ENCODE measurements at regions not wholly inside any gene's neighbourhood (a gene's known extent, or its start where the extent isn't known, plus 50 kb on each side); places are given as distances from the start of the nearest gene placed in this dataset.
A peak's percentile ranks its signal among the peaks of the same experiment; 100 is the strongest.

DNA sequence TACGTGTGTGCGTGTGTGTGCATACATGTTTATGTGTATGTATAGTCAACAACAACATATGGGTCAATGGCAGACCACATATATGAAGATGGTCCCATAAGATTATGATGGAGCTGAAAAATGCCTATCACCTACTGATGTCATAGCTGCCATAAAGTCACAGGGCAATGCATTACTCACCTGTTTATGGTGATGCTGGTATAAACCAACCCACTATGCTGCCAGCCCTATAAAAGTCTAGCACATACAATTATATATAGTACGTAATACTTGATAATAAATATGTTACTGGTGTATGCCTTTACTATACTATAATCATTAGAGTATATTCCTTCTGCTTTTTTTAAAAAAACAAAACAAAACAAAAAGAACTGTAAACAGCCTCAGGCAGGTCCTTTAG is 148.4 kb upstream of the ARID1B start:
- no peak for DNase-seq (ENCODE audit: low read depth)
- no peak overlapping the region for H3K4me3 ChIP-seq (replicated peaks; ENCODE audit: low read depth, low read length)
- TF ChIP-seq, protein P1, sequence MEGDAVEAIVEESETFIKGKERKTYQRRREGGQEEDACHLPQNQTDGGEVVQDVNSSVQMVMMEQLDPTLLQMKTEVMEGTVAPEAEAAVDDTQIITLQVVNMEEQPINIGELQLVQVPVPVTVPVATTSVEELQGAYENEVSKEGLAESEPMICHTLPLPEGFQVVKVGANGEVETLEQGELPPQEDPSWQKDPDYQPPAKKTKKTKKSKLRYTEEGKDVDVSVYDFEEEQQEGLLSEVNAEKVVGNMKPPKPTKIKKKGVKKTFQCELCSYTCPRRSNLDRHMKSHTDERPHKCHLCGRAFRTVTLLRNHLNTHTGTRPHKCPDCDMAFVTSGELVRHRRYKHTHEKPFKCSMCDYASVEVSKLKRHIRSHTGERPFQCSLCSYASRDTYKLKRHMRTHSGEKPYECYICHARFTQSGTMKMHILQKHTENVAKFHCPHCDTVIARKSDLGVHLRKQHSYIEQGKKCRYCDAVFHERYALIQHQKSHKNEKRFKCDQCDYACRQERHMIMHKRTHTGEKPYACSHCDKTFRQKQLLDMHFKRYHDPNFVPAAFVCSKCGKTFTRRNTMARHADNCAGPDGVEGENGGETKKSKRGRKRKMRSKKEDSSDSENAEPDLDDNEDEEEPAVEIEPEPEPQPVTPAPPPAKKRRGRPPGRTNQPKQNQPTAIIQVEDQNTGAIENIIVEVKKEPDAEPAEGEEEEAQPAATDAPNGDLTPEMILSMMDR (IDR thresholded peaks at IDR 0.05; ENCODE audit: low read length, missing control alignments) = no peak

DNA sequence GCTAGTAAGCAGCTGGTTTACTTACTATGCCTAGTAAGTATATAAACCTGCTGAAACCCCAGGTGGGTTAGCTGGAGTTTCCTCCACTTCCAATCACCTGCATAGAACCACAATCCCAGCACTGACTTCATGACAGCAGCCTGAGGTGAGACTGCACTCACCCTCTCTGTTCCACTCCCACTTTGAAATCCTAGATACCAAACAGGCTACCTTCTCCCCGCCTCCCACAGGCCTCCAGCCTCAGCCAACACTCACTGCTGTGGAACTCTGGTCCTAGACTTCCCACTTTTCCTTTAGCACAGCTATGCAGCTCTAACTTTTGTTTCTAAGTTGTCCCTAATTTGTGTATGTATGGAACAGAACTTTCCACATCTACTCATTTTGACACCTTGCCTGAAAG is 149.7 kb upstream of the ARID1B start:
- H3K4me3 ChIP-seq (replicated peaks; ENCODE audit: low read depth, low read length) = no peak overlapping the region
- DNase-seq (ENCODE audit: low read depth) = no peak
- TF ChIP-seq, protein P1 (IDR thresholded peaks at IDR 0.05; ENCODE audit: low read length, missing control alignments) = no peak

DNA sequence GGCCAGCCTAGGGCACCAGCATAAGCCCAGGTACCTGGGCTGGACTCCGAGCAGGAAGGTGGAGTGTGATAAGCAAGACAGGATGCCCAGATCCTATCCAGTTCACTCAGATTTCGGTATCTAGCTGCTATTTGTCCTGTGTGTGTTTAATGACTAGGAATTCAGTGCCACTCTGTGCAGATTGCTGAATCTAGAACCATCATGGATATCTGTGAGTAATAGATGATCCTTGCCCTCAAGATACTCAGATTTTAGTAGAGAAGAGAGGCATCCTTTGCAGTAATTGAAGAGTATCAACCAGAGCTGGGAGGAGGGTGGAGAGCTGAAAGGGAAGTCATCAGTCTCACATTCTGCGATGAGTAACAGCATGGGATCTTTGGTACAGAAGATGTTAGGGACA is 155.0 kb upstream of the ARID1B start:
- H3K4me3 ChIP-seq (replicated peaks; ENCODE audit: low read depth, low read length) = no peak overlapping the region
- DNase-seq (ENCODE audit: low read depth) = no peak
- TF ChIP-seq, protein P1 (IDR thresholded peaks at IDR 0.05; ENCODE audit: low read length, missing control alignments) = no peak

DNA sequence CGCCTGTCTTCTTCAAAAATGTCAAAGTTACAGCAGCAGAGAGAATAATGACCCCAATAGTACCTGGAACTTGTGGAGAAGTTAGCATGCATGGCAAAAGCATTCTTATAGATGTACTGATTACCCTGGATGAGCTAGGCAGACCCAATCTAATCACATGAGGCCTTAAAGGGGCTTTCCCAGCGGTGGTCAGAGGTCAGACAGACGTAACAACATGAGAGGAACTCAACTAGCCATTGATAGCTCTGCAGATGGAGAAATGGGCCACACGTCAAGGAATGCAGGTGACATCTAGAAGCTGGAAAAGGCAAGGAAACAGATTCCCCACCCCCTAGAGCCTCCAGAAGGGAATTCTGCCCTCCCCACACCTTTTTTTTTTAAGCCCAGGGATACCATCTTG is 156.8 kb upstream of the ARID1B start:
- H3K4me3 ChIP-seq (replicated peaks; ENCODE audit: low read depth, low read length) = no peak overlapping the region
- TF ChIP-seq, protein P1 (IDR thresholded peaks at IDR 0.05; ENCODE audit: low read length, missing control alignments) = no peak
- DNase-seq (ENCODE audit: low read depth) = no peak

DNA sequence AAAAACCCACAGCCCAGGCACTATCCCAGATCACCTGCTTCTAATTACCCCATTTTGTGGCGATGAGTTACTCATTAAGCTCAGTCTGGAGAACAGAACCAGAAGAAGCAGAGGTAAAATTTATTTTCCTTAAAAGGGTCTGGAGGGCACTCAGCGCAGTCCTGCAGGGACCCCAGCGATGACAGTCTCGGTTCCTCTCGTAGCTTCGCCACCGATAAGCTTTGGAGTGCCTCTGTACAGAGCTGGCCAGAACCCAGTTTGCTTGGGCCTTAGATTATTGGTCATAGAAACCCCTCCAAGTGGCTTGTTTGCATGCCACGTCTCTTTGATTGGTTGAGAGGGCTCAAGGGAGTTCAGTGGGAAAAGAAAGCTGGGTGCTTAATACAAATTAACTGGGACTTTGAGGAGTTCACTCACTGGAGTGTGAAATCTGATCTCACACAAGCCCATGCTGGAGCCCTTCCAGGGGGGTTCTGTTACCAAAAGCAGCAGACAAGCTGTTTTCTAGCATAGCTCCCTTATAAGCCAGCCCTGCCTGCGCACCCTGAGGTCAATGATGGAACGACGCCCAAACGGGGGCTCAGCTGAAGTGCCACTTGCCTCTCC is 158.5 kb upstream of the ARID1B start:
- TF ChIP-seq, protein P1 (IDR thresholded peaks at IDR 0.05; ENCODE audit: low read length, missing control alignments) = no peak
- DNase-seq (ENCODE audit: low read depth) = no peak
- H3K4me3 ChIP-seq (replicated peaks; ENCODE audit: low read depth, low read length) = no peak overlapping the region

DNA sequence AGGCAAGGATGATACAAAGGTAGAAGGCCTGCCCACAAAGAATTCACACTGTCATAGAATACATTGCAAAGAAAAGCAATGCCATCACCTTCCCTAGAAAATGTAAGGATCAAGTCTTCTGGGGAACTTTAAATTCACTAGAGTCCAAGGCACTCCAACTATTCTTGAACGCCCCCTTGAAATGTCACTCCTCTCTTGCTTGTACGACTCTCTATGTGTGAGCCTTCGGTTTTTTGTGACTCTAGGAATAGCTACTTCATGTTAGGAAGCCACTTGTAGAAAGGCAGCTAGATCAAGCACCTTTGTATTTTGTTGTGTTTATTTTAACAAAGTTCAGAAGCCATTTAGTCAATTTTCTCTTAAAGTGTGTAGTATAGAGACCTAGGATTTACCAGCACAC is 159.2 kb upstream of the ARID1B start:
- no peak overlapping the region for H3K4me3 ChIP-seq (replicated peaks; ENCODE audit: low read depth, low read length)
- TF ChIP-seq, protein P1 (IDR thresholded peaks at IDR 0.05; ENCODE audit: low read length, missing control alignments) = no peak
- DNase-seq (ENCODE audit: low read depth) = no peak

DNA sequence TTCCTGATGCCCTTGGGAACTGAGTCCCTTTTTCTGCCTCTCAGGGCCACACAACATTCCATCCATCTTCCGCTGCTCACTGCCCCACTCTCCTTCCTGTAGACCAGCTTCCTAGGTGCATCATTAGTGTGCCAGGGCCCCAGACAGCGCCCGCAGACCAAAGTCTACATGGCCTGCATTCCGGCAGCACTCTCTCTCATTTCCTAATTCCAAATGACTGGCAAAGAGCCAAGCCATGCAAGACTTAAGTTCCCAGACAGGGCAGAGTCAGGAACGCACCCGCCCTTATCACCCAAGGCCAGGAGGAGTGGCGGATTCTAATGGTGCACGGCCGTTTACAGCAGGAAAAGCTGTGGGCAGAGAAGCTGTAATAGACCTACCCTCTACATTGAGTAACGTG is 159.8 kb upstream of the ARID1B start:
- H3K4me3 ChIP-seq (replicated peaks; ENCODE audit: low read depth, low read length) = no peak overlapping the region
- TF ChIP-seq, protein P1 (IDR thresholded peaks at IDR 0.05; ENCODE audit: low read length, missing control alignments) = no peak
- peak; percentile 78 for DNase-seq (ENCODE audit: low read depth)
